ENCODE measurements at regions not wholly inside any gene's neighbourhood (a gene's known extent, or its start where the extent isn't known, plus 50 kb on each side); places are given as distances from the start of the nearest gene placed in this dataset.

DNA sequence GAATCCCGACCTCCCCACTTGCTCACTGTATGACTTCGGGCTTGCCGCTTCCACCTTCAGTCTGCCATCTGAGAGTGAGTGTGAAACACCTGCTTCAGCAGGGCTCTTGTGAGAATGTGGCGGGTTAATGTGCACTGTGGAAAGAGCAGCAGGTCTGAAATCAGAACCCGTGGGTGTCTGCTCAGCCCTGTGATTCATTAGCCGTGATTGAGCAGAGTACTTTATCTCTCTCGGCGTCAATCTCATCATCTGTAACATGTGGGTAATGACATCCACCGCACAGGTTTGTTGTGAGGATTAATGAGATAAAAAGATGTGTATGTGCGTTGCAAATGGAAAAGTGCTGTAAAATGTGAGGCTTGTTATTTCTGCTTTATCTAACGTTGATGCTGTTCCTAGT is 128.6 kb downstream of the LRATD1 start:
- TF ChIP-seq CTCF (IDR thresholded peaks at IDR 0.05; ENCODE audit: insufficient read depth, low read depth, low read length), result no peak
- no peak for TF ChIP-seq EZH2 (IDR thresholded peaks at IDR 0.05; ENCODE audit: insufficient read depth, low read length)
